ENCODE measurements at regions not wholly inside any gene's neighbourhood (a gene's known extent, or its start where the extent isn't known, plus 50 kb on each side); places are given as distances from the start of the nearest gene placed in this dataset.

DNA sequence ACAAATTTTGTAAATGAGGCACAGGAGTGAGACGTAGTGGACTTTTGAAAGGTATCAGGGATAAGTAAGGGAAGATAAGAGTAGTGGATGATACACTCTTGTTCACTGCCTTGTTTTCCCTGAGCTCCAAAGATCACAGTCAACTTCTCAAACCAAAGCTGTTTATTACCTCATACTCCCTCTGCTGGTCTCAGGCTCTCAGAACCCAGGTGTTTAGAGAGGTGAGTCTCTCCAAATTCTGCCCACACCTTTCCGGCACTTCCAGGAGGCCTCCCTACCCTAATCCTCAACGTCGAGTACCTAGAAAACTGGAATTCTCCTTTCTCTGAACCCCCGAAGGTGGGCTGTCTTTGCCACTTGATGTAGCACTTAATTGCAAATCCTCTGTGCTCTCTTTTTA is 621.1 kb downstream of the BCL11A start:
- Histone ChIP-seq H3K27ac (ENCODE audit: low read depth, low read length) (no peak overlapping the region), H2BK120ac (replicated peaks; ENCODE audit: low read depth, low read length) (no peak overlapping the region), H3K4me1 (replicated peaks in 1 of 4; ENCODE audit: control insufficient read depth in 3 of 4, insufficient read depth in 4 of 4, low read length in 3 of 4) (no peaks in the 10 kb centered on the region), H3K9me3 (ENCODE audit: insufficient read depth in 2 of 2, low read depth in 1 of 2, low read length in 1 of 2) (no peaks in the 10 kb centered on the region), H2AK5ac (ENCODE audit: low read depth, low read length) (no peak overlapping the region), H4K8ac (ENCODE audit: extremely low read depth, insufficient read depth, low read length) (no peak overlapping the region), H3K4ac (replicated peaks; ENCODE audit: insufficient read length, low read depth, low read length) (no peak overlapping the region), H3K79me2 (ENCODE audit: control insufficient read depth in 1 of 2, insufficient read depth in 2 of 2, low read length in 2 of 2) (no peaks in the 10 kb centered on the region), H2BK20ac (ENCODE audit: low read length) (no peak overlapping the region), H3K23me2 (ENCODE audit: low read depth, low read length) (no peaks in the 10 kb centered on the region), H3K4me2 (ENCODE audit: insufficient read depth in 1 of 2, low read depth in 2 of 2, low read length in 2 of 2) (no peak overlapping the region), H2BK15ac (ENCODE audit: low read length) (no peak overlapping the region), H3K4me3 (ENCODE audit: extremely low read depth in 1 of 4, insufficient read depth in 2 of 4, low read depth in 3 of 4, low read length in 4 of 4) (no peak overlapping the region), H3K36me3 (ENCODE audit: control insufficient read depth in 2 of 4, insufficient read depth in 4 of 4, low read length in 3 of 4) (no peaks in the 10 kb centered on the region), H4K91ac (replicated peaks; ENCODE audit: insufficient read length, low read length) (no peak overlapping the region), H2BK5ac (ENCODE audit: low read depth, low read length) (no peak overlapping the region), H3K27me3 (replicated peaks in 1 of 4; ENCODE audit: control insufficient read depth in 3 of 4, extremely low read depth in 1 of 4, insufficient read depth in 3 of 4, low read length in 3 of 4) (no peaks in the 10 kb centered on the region), H2BK12ac (ENCODE audit: low read depth, low read length) (no peak overlapping the region), H3K18ac (ENCODE audit: extremely low read depth, low read length) (no peak overlapping the region), H3K56ac (replicated peaks; ENCODE audit: insufficient read length, low read depth, low read length) (no peak overlapping the region), H4K20me1 (replicated peaks in 1 of 2; ENCODE audit: control insufficient read depth in 1 of 2, insufficient read depth in 2 of 2, low read length in 2 of 2) (no peaks in the 10 kb centered on the region), H3K79me1 (ENCODE audit: low read depth, low read length) (no peaks in the 10 kb centered on the region), H3K14ac (ENCODE audit: insufficient read length) (no peak overlapping the region), H4K5ac (ENCODE audit: insufficient read length, low read depth, low read length) (no peak overlapping the region), H3K9ac (replicated peaks in 1 of 4; ENCODE audit: extremely low read depth in 1 of 4, low read depth in 3 of 4, low read length in 3 of 4) (no peak overlapping the region), H2AFZ (ENCODE audit: low read length) (no peak overlapping the region), H3K23ac (ENCODE audit: insufficient read length) (no peak overlapping the region)
- DNase-seq (ENCODE audit: low read depth in 1 of 2, low spot score in 2 of 2): peak; percentile 10 to 47
- ChIA-PET CTCF (ENCODE audit: partially characterized antibody) (interaction anchor here (0.7 to 3.1 kb wide), 21 partner anchors 8 to 663 kb away, joined by 3 to 16 read pairs (median 3); no protein-coding TSS in a partner anchor), POLR2A (ENCODE audit: partially characterized antibody) (no interaction called here)
- 78% methylated on average over 5 of the region's 5 CpGs; no CpG with 5 or more reads in 1 of the 2 experiments for WGBS, 2 experiments (ENCODE audit: extremely low coverage in 1 of 2, insufficient coverage in 1 of 2, insufficient read length in 1 of 2, insufficient replicate concordance in 2 of 2, low coverage in 1 of 2, low lambda C conversion rate in 2 of 2, missing lambda C conversion rate in 1 of 2)
- TF ChIP-seq KDM5A (IDR thresholded peaks at IDR 0.05; ENCODE audit: low read length): no peak
- TF ChIP-seq, protein P1, sequence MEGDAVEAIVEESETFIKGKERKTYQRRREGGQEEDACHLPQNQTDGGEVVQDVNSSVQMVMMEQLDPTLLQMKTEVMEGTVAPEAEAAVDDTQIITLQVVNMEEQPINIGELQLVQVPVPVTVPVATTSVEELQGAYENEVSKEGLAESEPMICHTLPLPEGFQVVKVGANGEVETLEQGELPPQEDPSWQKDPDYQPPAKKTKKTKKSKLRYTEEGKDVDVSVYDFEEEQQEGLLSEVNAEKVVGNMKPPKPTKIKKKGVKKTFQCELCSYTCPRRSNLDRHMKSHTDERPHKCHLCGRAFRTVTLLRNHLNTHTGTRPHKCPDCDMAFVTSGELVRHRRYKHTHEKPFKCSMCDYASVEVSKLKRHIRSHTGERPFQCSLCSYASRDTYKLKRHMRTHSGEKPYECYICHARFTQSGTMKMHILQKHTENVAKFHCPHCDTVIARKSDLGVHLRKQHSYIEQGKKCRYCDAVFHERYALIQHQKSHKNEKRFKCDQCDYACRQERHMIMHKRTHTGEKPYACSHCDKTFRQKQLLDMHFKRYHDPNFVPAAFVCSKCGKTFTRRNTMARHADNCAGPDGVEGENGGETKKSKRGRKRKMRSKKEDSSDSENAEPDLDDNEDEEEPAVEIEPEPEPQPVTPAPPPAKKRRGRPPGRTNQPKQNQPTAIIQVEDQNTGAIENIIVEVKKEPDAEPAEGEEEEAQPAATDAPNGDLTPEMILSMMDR (IDR thresholded peaks at IDR 0.05; ENCODE audit: control extremely low read depth in 1 of 3, insufficient read depth in 1 of 3, low read depth in 1 of 3, low read length in 3 of 3): peak; percentile 5 to 64 (median 54); a peak in 3 of 4 replicates
- TF ChIP-seq RAD21 (IDR thresholded peaks at IDR 0.05 in 1 of 2, conservative IDR thresholded peaks at IDR 0.05 in 1 of 2; ENCODE audit: low read depth in 2 of 2, low read length in 2 of 2): peak; percentile 67 to 80
- peak; percentile 62 for FAIRE-seq
